ENCODE measurements at regions not wholly inside any gene's neighbourhood (a gene's known extent, or its start where the extent isn't known, plus 50 kb on each side); places are given as distances from the start of the nearest gene placed in this dataset.

GRCh38 chr2:215876937-215877238, 136.5 kb downstream of the MREG start:
- Histone ChIP-seq H3K79me2 (replicated peaks; ENCODE audit: insufficient read depth, low read length) (no peaks in the 10 kb centered on the region), H3K9me2 (ENCODE audit: insufficient read depth, low read length) (no peaks in the 10 kb centered on the region), H2AFZ (ENCODE audit: low read depth, low read length) (no peak overlapping the region), H3K9me3 (ENCODE audit: low read length) (no peaks in the 10 kb centered on the region), H3K9ac (ENCODE audit: low read length) (no peak overlapping the region), H3K27ac (ENCODE audit: low read length) (no peak overlapping the region), H3K27me3 (ENCODE audit: insufficient read depth, low read depth, low read length) (no peaks in the 10 kb centered on the region), H4K20me1 (ENCODE audit: insufficient read depth) (no peaks in the 10 kb centered on the region), H3K36me3 (ENCODE audit: insufficient read depth, low read length) (no peaks in the 10 kb centered on the region), H3K4me3 (ENCODE audit: low read length) (no peak overlapping the region), H3F3A (ENCODE audit: insufficient read depth, low read length, poor library complexity, severe bottlenecking) (no peaks in the 10 kb centered on the region), H3K4me2 (ENCODE audit: low read length) (no peak overlapping the region)
- TF ChIP-seq RAD21 (conservative IDR thresholded peaks at IDR 0.05): no peak
- TF ChIP-seq TAF1 (IDR thresholded peaks at IDR 0.05; ENCODE audit: low read depth): no peak
- no peak for TF ChIP-seq EZH2 (IDR thresholded peaks at IDR 0.05; ENCODE audit: borderline replicate concordance, insufficient read depth, low read length, poor library complexity, severe bottlenecking)
- no peak for TF ChIP-seq POLR2AphosphoS5 (IDR thresholded peaks at IDR 0.05)
- no peak for TF ChIP-seq SMC3 (conservative IDR thresholded peaks at IDR 0.05; ENCODE audit: poor library complexity)
- TF ChIP-seq EP300 (conservative IDR thresholded peaks at IDR 0.05; ENCODE audit: poor library complexity, severe bottlenecking): no peak
- TF ChIP-seq, protein P1, sequence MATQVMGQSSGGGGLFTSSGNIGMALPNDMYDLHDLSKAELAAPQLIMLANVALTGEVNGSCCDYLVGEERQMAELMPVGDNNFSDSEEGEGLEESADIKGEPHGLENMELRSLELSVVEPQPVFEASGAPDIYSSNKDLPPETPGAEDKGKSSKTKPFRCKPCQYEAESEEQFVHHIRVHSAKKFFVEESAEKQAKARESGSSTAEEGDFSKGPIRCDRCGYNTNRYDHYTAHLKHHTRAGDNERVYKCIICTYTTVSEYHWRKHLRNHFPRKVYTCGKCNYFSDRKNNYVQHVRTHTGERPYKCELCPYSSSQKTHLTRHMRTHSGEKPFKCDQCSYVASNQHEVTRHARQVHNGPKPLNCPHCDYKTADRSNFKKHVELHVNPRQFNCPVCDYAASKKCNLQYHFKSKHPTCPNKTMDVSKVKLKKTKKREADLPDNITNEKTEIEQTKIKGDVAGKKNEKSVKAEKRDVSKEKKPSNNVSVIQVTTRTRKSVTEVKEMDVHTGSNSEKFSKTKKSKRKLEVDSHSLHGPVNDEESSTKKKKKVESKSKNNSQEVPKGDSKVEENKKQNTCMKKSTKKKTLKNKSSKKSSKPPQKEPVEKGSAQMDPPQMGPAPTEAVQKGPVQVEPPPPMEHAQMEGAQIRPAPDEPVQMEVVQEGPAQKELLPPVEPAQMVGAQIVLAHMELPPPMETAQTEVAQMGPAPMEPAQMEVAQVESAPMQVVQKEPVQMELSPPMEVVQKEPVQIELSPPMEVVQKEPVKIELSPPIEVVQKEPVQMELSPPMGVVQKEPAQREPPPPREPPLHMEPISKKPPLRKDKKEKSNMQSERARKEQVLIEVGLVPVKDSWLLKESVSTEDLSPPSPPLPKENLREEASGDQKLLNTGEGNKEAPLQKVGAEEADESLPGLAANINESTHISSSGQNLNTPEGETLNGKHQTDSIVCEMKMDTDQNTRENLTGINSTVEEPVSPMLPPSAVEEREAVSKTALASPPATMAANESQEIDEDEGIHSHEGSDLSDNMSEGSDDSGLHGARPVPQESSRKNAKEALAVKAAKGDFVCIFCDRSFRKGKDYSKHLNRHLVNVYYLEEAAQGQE (IDR thresholded peaks at IDR 0.05; ENCODE audit: borderline replicate concordance): no peak
- no peak for TF ChIP-seq MXI1 (conservative IDR thresholded peaks at IDR 0.05; ENCODE audit: poor library complexity, severe bottlenecking)
- no peak for TF ChIP-seq CTCF (IDR thresholded peaks at IDR 0.05; ENCODE audit: poor library complexity, severe bottlenecking)

- H3K79me2 ChIP-seq (replicated peaks; ENCODE audit: insufficient read depth, low read length): no peaks in the 10 kb centered on the region
- no peak overlapping the region for H3K4me2 ChIP-seq (ENCODE audit: low read length)
- TF ChIP-seq EZH2 (IDR thresholded peaks at IDR 0.05; ENCODE audit: borderline replicate concordance, insufficient read depth, low read length, poor library complexity, severe bottlenecking) (no peak), MXI1 (conservative IDR thresholded peaks at IDR 0.05; ENCODE audit: poor library complexity, severe bottlenecking) (no peak), TAF1 (IDR thresholded peaks at IDR 0.05; ENCODE audit: low read depth) (no peak), SMC3 (conservative IDR thresholded peaks at IDR 0.05; ENCODE audit: poor library complexity) (no peak), POLR2AphosphoS5 (IDR thresholded peaks at IDR 0.05) (no peak), EP300 (conservative IDR thresholded peaks at IDR 0.05; ENCODE audit: poor library complexity, severe bottlenecking) (no peak), RAD21 (conservative IDR thresholded peaks at IDR 0.05) (no peak), CTCF (IDR thresholded peaks at IDR 0.05; ENCODE audit: poor library complexity, severe bottlenecking) (no peak)
- TF ChIP-seq, protein P1 (IDR thresholded peaks at IDR 0.05; ENCODE audit: borderline replicate concordance): no peak
Measured at GRCh38 chr2:215876139-215876936, 137.0 kb downstream of the MREG start.

More at GRCh38 chr2:215876139-215876936, 137.0 kb downstream of the MREG start:
- Histone ChIP-seq H3K36me3 (ENCODE audit: insufficient read depth, low read length) (no peaks in the 10 kb centered on the region), H3K27ac (ENCODE audit: low read length) (no peak overlapping the region), H3K4me3 (ENCODE audit: low read length) (no peak overlapping the region), H4K20me1 (ENCODE audit: insufficient read depth) (no peaks in the 10 kb centered on the region), H3K27me3 (ENCODE audit: insufficient read depth, low read depth, low read length) (no peaks in the 10 kb centered on the region), H3K9me3 (ENCODE audit: low read length) (no peaks in the 10 kb centered on the region), H3K9me2 (ENCODE audit: insufficient read depth, low read length) (no peaks in the 10 kb centered on the region), H3K9ac (ENCODE audit: low read length) (no peak overlapping the region), H3F3A (ENCODE audit: insufficient read depth, low read length, poor library complexity, severe bottlenecking) (no peaks in the 10 kb centered on the region), H2AFZ (ENCODE audit: low read depth, low read length) (no peak overlapping the region)

All from neural cell (in vitro differentiated cells).